ENCODE measurements at regions not wholly inside any gene's neighbourhood (a gene's known extent, or its start where the extent isn't known, plus 50 kb on each side); places are given as distances from the start of the nearest gene placed in this dataset.

DNA sequence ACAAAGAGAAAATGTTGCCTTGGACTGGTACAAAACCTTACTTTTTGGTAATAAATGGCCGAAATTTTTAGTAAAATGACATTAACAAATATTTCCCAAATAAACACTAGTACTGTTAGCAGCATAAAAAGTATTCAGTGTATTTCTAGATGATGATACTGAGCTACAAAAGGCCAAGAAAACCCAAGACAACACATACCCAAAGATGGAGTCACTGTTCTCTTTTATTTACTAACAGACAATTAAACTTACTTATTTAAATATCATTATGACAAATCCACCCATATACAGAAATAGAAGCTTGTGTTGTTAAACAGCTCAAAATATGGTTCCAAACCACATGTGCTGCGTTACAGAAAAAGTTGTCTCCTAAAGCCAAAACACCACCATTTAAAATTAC is 239.9 kb downstream of the ZEB2 start:
- TF ChIP-seq POLR2A (IDR thresholded peaks at IDR 0.05; ENCODE audit: extremely low read depth, insufficient read length) (no peak), MYC (IDR thresholded peaks at IDR 0.05; ENCODE audit: low read depth, low read length) (no peak)
- TF ChIP-seq, protein P1, sequence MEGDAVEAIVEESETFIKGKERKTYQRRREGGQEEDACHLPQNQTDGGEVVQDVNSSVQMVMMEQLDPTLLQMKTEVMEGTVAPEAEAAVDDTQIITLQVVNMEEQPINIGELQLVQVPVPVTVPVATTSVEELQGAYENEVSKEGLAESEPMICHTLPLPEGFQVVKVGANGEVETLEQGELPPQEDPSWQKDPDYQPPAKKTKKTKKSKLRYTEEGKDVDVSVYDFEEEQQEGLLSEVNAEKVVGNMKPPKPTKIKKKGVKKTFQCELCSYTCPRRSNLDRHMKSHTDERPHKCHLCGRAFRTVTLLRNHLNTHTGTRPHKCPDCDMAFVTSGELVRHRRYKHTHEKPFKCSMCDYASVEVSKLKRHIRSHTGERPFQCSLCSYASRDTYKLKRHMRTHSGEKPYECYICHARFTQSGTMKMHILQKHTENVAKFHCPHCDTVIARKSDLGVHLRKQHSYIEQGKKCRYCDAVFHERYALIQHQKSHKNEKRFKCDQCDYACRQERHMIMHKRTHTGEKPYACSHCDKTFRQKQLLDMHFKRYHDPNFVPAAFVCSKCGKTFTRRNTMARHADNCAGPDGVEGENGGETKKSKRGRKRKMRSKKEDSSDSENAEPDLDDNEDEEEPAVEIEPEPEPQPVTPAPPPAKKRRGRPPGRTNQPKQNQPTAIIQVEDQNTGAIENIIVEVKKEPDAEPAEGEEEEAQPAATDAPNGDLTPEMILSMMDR (IDR thresholded peaks at IDR 0.05; ENCODE audit: low read depth, low read length), result no peak
- TF ChIP-seq, protein P2, sequence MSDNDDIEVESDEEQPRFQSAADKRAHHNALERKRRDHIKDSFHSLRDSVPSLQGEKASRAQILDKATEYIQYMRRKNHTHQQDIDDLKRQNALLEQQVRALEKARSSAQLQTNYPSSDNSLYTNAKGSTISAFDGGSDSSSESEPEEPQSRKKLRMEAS (IDR thresholded peaks at IDR 0.05; ENCODE audit: low read depth, low read length), result no peak
